H9 (cell line): ENCODE measurements at regions not wholly inside any gene's neighbourhood (a gene's known extent, or its start where the extent isn't known, plus 50 kb on each side); places are given as distances from the start of the nearest gene placed in this dataset.

Source experiments
- DNase-seq: peaks from one replicate; pipeline ENCODE4 v3.0.0-alpha.2; 2017
- H2AFZ ChIP-seq: one replicate; pipeline ENCODE4 v1.6.1; 2013; ENCODE audit warnings: mild to moderate bottlenecking, low read length, control low read depth, moderate library complexity
- H2AK5ac ChIP-seq: 2 replicates; pipeline ENCODE4 v1.6.1; 2013; ENCODE audit warnings: low read length, control low read depth, mixed read lengths; ENCODE audit not compliant: insufficient read length
- H2BK120ac ChIP-seq: one replicate; pipeline ENCODE4 v1.6.1; 2013; ENCODE audit warnings: low read depth, mild to moderate bottlenecking, low read length, control low read depth, inconsistent platforms; ENCODE audit not compliant: poor library complexity, severe bottlenecking
- H2BK12ac ChIP-seq: 2 replicates; pipeline ENCODE4 v1.6.1; 2013; ENCODE audit warnings: low read length, control low read depth, mixed read lengths, low read depth; ENCODE audit not compliant: insufficient read length
- H2BK15ac ChIP-seq: 2 replicates; pipeline ENCODE4 v1.6.1; 2013; ENCODE audit warnings: low read depth, low read length, control low read depth
- H2BK20ac ChIP-seq: one replicate; pipeline ENCODE4 v1.6.1; 2013; ENCODE audit warnings: low read depth, mild to moderate bottlenecking, low read length, control low read depth, inconsistent platforms; ENCODE audit not compliant: poor library complexity, severe bottlenecking
- H2BK5ac ChIP-seq: 2 replicates; pipeline ENCODE4 v1.6.1; 2013; ENCODE audit warnings: low read length, control low read depth, mixed read lengths; ENCODE audit not compliant: insufficient read length
- H3K14ac ChIP-seq: 2 replicates; pipeline ENCODE4 v1.6.1; 2013; ENCODE audit warnings: low read length, control low read depth; ENCODE audit not compliant: insufficient read depth
- H3K18ac ChIP-seq: 2 replicates; pipeline ENCODE4 v1.6.1; 2013; ENCODE audit warnings: low read depth, mild to moderate bottlenecking, mixed read lengths, low read length, control low read depth; ENCODE audit not compliant: insufficient read length
- H3K23ac ChIP-seq: 2 replicates; pipeline ENCODE4 v1.6.1; 2013; ENCODE audit warnings: low read length, control low read depth, mixed read lengths, low read depth; ENCODE audit not compliant: insufficient read length
- H3K23me2 ChIP-seq: 2 replicates; pipeline ENCODE4 v1.6.1; 2013; ENCODE audit warnings: low read depth, mild to moderate bottlenecking, mixed read lengths, low read length, control low read depth; ENCODE audit not compliant: insufficient read length, poor library complexity, severe bottlenecking
- H3K27ac ChIP-seq: 2 replicates; pipeline ENCODE4 v1.5.1; 2013; ENCODE audit warnings: low read length, control low read depth, mixed read lengths, low read depth; ENCODE audit not compliant: insufficient read length
- H3K27me3 ChIP-seq: 2 replicates; pipeline ENCODE4 v1.6.1; 2013; ENCODE audit warnings: low read length, control low read depth, inconsistent platforms; ENCODE audit not compliant: insufficient read depth
- H3K4ac ChIP-seq: 2 replicates; pipeline ENCODE4 v1.6.1; 2013; ENCODE audit warnings: low read depth, mild to moderate bottlenecking, control low read depth, inconsistent platforms, low read length, moderate library complexity
- H3K4me1 ChIP-seq: 2 replicates; pipeline ENCODE4 v1.6.1; 2013; ENCODE audit warnings: low read length, control low read depth, inconsistent platforms; ENCODE audit not compliant: insufficient read depth
- H3K4me2 ChIP-seq: 2 replicates; pipeline ENCODE4 v1.6.1; 2013; ENCODE audit warnings: low read length, control low read depth, mixed read lengths; ENCODE audit not compliant: insufficient read length, insufficient read depth
- H3K56ac ChIP-seq: 2 replicates; pipeline ENCODE4 v1.6.1; 2013; ENCODE audit warnings: low read depth, mild to moderate bottlenecking, mixed read lengths, low read length, control low read depth; ENCODE audit not compliant: insufficient read length
- H3K79me1 ChIP-seq: 2 replicates; pipeline ENCODE4 v1.6.1; 2013; ENCODE audit warnings: low read depth, mild to moderate bottlenecking, moderate library complexity, low read length, control low read depth, inconsistent platforms; ENCODE audit not compliant: insufficient read depth, poor library complexity, severe bottlenecking
- H3K79me2 ChIP-seq: 2 replicates; pipeline ENCODE4 v1.6.1; 2013; ENCODE audit warnings: low read length, control low read depth, inconsistent platforms; ENCODE audit not compliant: insufficient read depth
- H3K9ac ChIP-seq: 2 replicates; pipeline ENCODE4 v1.6.1; 2013; ENCODE audit warnings: low read length, control low read depth, mixed read lengths; ENCODE audit not compliant: insufficient read length; ENCODE audit errors: extremely low read depth
- H3K9me3 ChIP-seq: one replicate; pipeline ENCODE4 v1.6.1; 2013; ENCODE audit warnings: low read depth, low read length, inconsistent platforms; ENCODE audit not compliant: control insufficient read depth
- H3T11ph ChIP-seq: one replicate; pipeline ENCODE4 v1.6.1; 2013; ENCODE audit warnings: mild to moderate bottlenecking, low read length, control low read depth, inconsistent platforms
- H4K20me1 ChIP-seq: one replicate; pipeline ENCODE4 v1.6.1; 2013; ENCODE audit not compliant: control insufficient read depth, insufficient read length, insufficient read depth
- H4K5ac ChIP-seq: 2 replicates; pipeline ENCODE4 v1.6.1; 2013; ENCODE audit warnings: low read depth, mild to moderate bottlenecking, mixed read lengths, low read length, control low read depth; ENCODE audit not compliant: insufficient read length
- H4K8ac ChIP-seq: replicated peaks from 2 replicates; pipeline ENCODE4 v1.6.1; 2013; ENCODE audit warnings: low read length, control low read depth, mixed read lengths, low read depth; ENCODE audit not compliant: insufficient read length
- H4K91ac ChIP-seq: 2 replicates; pipeline ENCODE4 v1.6.1; 2013; ENCODE audit warnings: low read depth, mild to moderate bottlenecking, moderate library complexity, mixed read lengths, low read length, control low read depth; ENCODE audit not compliant: insufficient read length
- H3K27ac Mint-ChIP-seq, 3 experiments: 2 replicates in 2 of 3; 3 replicates in 1 of 3; pipeline ENCODE4 v1.8.0; 2020 to 2021; ENCODE audit warnings: mixed read lengths in 3 of 3, mild to moderate bottlenecking in 1 of 3, moderate library complexity in 1 of 3
- H3K27me3 Mint-ChIP-seq: 2 replicates; pipeline ENCODE4 v1.8.0; 2021; ENCODE audit warnings: low read depth, mild to moderate bottlenecking, moderate library complexity, mixed read lengths
- H3K36me3 Mint-ChIP-seq, 3 experiments: 2 replicates in 2 of 3; 3 replicates in 1 of 3; pipeline ENCODE4 v1.8.0; 2020 to 2021; ENCODE audit warnings: low read depth in 3 of 3, mixed read lengths in 3 of 3; ENCODE audit not compliant: insufficient read depth in 1 of 3
- H3K4me1 Mint-ChIP-seq, 2 experiments: 2 replicates each; pipeline ENCODE4 v1.8.0; 2020; ENCODE audit warnings: mixed read lengths in 2 of 2
- H3K4me3 Mint-ChIP-seq, 2 experiments: 2 replicates in 1 of 2; 3 replicates in 1 of 2; pipeline ENCODE4 v1.8.0; 2020 to 2021; ENCODE audit warnings: mild to moderate bottlenecking in 2 of 2, mixed read lengths in 2 of 2, moderate library complexity in 1 of 2
- H3K9me3 Mint-ChIP-seq, 2 experiments: 2 replicates in 1 of 2; 3 replicates in 1 of 2; pipeline ENCODE4 v1.8.0; 2020; ENCODE audit warnings: mild to moderate bottlenecking in 2 of 2, mixed read lengths in 2 of 2, moderate library complexity in 1 of 2
- CTCF ChIP-seq: fragments of 200-600 bp; sonication (generic); conservative IDR thresholded peaks from 3 replicates; pipeline ENCODE4 v1.8.0; 2021; ENCODE audit warnings: antibody characterized with exemption, mild to moderate bottlenecking
- WGBS: extraction: QIAGEN DNeasy Blood & Tissue Kit; methylation state at CpG from one replicate; pipeline ENCODE4 v1.1.7; 2013; ENCODE audit warnings: missing lambda C conversion rate, low lambda C conversion rate, mixed read lengths; ENCODE audit not compliant: insufficient read length; ENCODE audit errors: extremely low coverage; 5-methylcytosine and 5-hydroxymethylcytosine counted together

- no peak overlapping the region for H2AFZ ChIP-seq
- no peak overlapping the region for H2AK5ac ChIP-seq
- no peaks in the 10 kb centered on the region for H3K79me2 ChIP-seq
- no peaks in the 10 kb centered on the region for H3K27me3 ChIP-seq
- no peaks in the 10 kb centered on the region for H3K9me3 ChIP-seq
- H2BK12ac ChIP-seq, result no peak overlapping the region
- H3K4me1 ChIP-seq, result no peaks in the 10 kb centered on the region
- no peak overlapping the region for H3K14ac ChIP-seq
- no peaks in the 10 kb centered on the region for H3K23me2 ChIP-seq
- H3K18ac ChIP-seq, result no peak overlapping the region
- no peak overlapping the region for H3K27ac ChIP-seq
- H3K4me2 ChIP-seq, result no peak overlapping the region
- Mint-ChIP-seq H3K36me3 (peaks cover 0 to 5% (median 4%) of the 10 kb centered on the region in 3 experiments; a peak in 4 of 7 replicates), H3K27ac (no peak overlapping the region), H3K9me3 (peaks cover 9% of the 10 kb centered on the region in 2 experiments), H3K4me1 (no peaks in the 10 kb centered on the region), H3K4me3 (no peak overlapping the region), H3K27me3 (peaks cover 3% of the 10 kb centered on the region)
- no peak for TF ChIP-seq CTCF
- H3K9ac ChIP-seq, result no peak overlapping the region
- WGBS, result no CpG with 5 or more reads among the region's 8 CpGs
- no peak overlapping the region for H3K23ac ChIP-seq
- no peak overlapping the region for H3T11ph ChIP-seq
- no peak for DNase-seq
- no peak overlapping the region for H2BK15ac ChIP-seq
- H3K4ac ChIP-seq, result no peak overlapping the region
- no peak overlapping the region for H4K91ac ChIP-seq
- no peak overlapping the region for H4K5ac ChIP-seq
- H3K79me1 ChIP-seq, result no peaks in the 10 kb centered on the region
- H4K8ac ChIP-seq, result no peak overlapping the region
- H2BK5ac ChIP-seq, result no peak overlapping the region
- H4K20me1 ChIP-seq, result no peaks in the 10 kb centered on the region
- H2BK20ac ChIP-seq, result no peak overlapping the region
- H2BK120ac ChIP-seq, result no peak overlapping the region
- no peak overlapping the region for H3K56ac ChIP-seq
These were observed 153.2 kb downstream of the MAFB start for GRCh38 chr20:40535816-40536215.
